ENCODE measurements at regions not wholly inside any gene's neighbourhood (a gene's known extent, or its start where the extent isn't known, plus 50 kb on each side); places are given as distances from the start of the nearest gene placed in this dataset.

- no peaks in the 10 kb centered on the region for H3K4me1 ChIP-seq (ENCODE audit: low read length)
- no peak overlapping the region for H3K4me2 ChIP-seq (ENCODE audit: low read depth, low read length)
- DNase-seq: no peak
- no peaks in the 10 kb centered on the region for H3K36me3 ChIP-seq (replicated peaks; ENCODE audit: insufficient read depth, low read length)
- no peak overlapping the region for H3K9ac ChIP-seq (ENCODE audit: low read length)
- no peaks in the 10 kb centered on the region for H3K27me3 ChIP-seq (replicated peaks; ENCODE audit: insufficient read depth, low read length)
- no peaks in the 10 kb centered on the region for H3K9me2 ChIP-seq (replicated peaks; ENCODE audit: insufficient read depth, low read length)
- no peaks in the 10 kb centered on the region for H3K9me3 ChIP-seq (replicated peaks; ENCODE audit: insufficient read depth, low read length)
- no peaks in the 10 kb centered on the region for H4K20me1 ChIP-seq (ENCODE audit: insufficient read depth, low read length)
- H3K4me3 ChIP-seq (ENCODE audit: low read length): no peak overlapping the region
- no peaks in the 10 kb centered on the region for H3K79me2 ChIP-seq (ENCODE audit: low read length)
- no peak overlapping the region for H2AFZ ChIP-seq (ENCODE audit: low read length)
- TF ChIP-seq EZH2phosphoT487 (IDR thresholded peaks at IDR 0.05; ENCODE audit: low read length) (no peak), EZH2 (optimal IDR thresholded peaks at IDR 0.05; ENCODE audit: low read depth, low read length) (no peak), CTCF (IDR thresholded peaks at IDR 0.05; ENCODE audit: low read length) (no peak)
- no peak overlapping the region for H3K27ac ChIP-seq (ENCODE audit: low read length)
- H3F3A ChIP-seq (ENCODE audit: insufficient read depth, low read length): no peaks in the 10 kb centered on the region
Observed at GRCh38 chr1:189435398-189435797, 1042.3 kb downstream of the BRINP3 start.

- Histone ChIP-seq H3K4me1 (ENCODE audit: low read length) (no peaks in the 10 kb centered on the region), H3K79me2 (ENCODE audit: low read length) (no peaks in the 10 kb centered on the region), H2AFZ (ENCODE audit: low read length) (no peak overlapping the region), H3K4me3 (ENCODE audit: low read length) (no peak overlapping the region), H3K9ac (ENCODE audit: low read length) (no peak overlapping the region), H3K9me3 (replicated peaks; ENCODE audit: insufficient read depth, low read length) (no peaks in the 10 kb centered on the region), H3K27ac (ENCODE audit: low read length) (no peak overlapping the region), H3K36me3 (replicated peaks; ENCODE audit: insufficient read depth, low read length) (no peaks in the 10 kb centered on the region), H3K27me3 (replicated peaks; ENCODE audit: insufficient read depth, low read length) (no peaks in the 10 kb centered on the region), H3K9me2 (replicated peaks; ENCODE audit: insufficient read depth, low read length) (no peaks in the 10 kb centered on the region), H3K4me2 (ENCODE audit: low read depth, low read length) (no peak overlapping the region), H4K20me1 (ENCODE audit: insufficient read depth, low read length) (no peaks in the 10 kb centered on the region), H3F3A (ENCODE audit: insufficient read depth, low read length) (no peaks in the 10 kb centered on the region)
- no peak for TF ChIP-seq EZH2phosphoT487 (IDR thresholded peaks at IDR 0.05; ENCODE audit: low read length)
- no peak for TF ChIP-seq EZH2 (optimal IDR thresholded peaks at IDR 0.05; ENCODE audit: low read depth, low read length)
- no peak for TF ChIP-seq CTCF (IDR thresholded peaks at IDR 0.05; ENCODE audit: low read length)
- no peak for DNase-seq
Observed at GRCh38 chr1:189438808-189439207, 1038.9 kb downstream of the BRINP3 start.

- no peak for DNase-seq
- H3K9me2 ChIP-seq (replicated peaks; ENCODE audit: insufficient read depth, low read length): no peaks in the 10 kb centered on the region
- no peaks in the 10 kb centered on the region for H4K20me1 ChIP-seq (ENCODE audit: insufficient read depth, low read length)
- no peaks in the 10 kb centered on the region for H3F3A ChIP-seq (ENCODE audit: insufficient read depth, low read length)
- H3K36me3 ChIP-seq (replicated peaks; ENCODE audit: insufficient read depth, low read length): no peaks in the 10 kb centered on the region
- TF ChIP-seq CTCF (IDR thresholded peaks at IDR 0.05; ENCODE audit: low read length) (no peak), EZH2phosphoT487 (IDR thresholded peaks at IDR 0.05; ENCODE audit: low read length) (no peak), EZH2 (optimal IDR thresholded peaks at IDR 0.05; ENCODE audit: low read depth, low read length) (no peak)
- no peak overlapping the region for H2AFZ ChIP-seq (ENCODE audit: low read length)
- H3K4me2 ChIP-seq (ENCODE audit: low read depth, low read length): no peak overlapping the region
- H3K4me3 ChIP-seq (ENCODE audit: low read length): no peak overlapping the region
- no peak overlapping the region for H3K27ac ChIP-seq (ENCODE audit: low read length)
- no peaks in the 10 kb centered on the region for H3K27me3 ChIP-seq (replicated peaks; ENCODE audit: insufficient read depth, low read length)
- no peaks in the 10 kb centered on the region for H3K79me2 ChIP-seq (ENCODE audit: low read length)
- H3K9me3 ChIP-seq (replicated peaks; ENCODE audit: insufficient read depth, low read length): no peaks in the 10 kb centered on the region; the same call in 1 of the 2 replicates
- no peaks in the 10 kb centered on the region for H3K4me1 ChIP-seq (ENCODE audit: low read length)
- no peak overlapping the region for H3K9ac ChIP-seq (ENCODE audit: low read length)
Observed at GRCh38 chr1:189463166-189463565, 1014.5 kb downstream of the BRINP3 start.

All from MM.1S (cell line).